ENCODE measurements at regions not wholly inside any gene's neighbourhood (a gene's known extent, or its start where the extent isn't known, plus 50 kb on each side); places are given as distances from the start of the nearest gene placed in this dataset.

GRCh38 chr1:229217716-229218115 lies 53.2 kb upstream of the RAB4A start:
- TF ChIP-seq CTCF (IDR thresholded peaks at IDR 0.05) = no peak
- H3K36me3 Mint-ChIP-seq (ENCODE audit: unreplicated experiment) = no peaks in the 10 kb centered on the region
- H3K4me3 Mint-ChIP-seq (ENCODE audit: unreplicated experiment) = no peak overlapping the region
- H3K27me3 Mint-ChIP-seq (ENCODE audit: unreplicated experiment) = peaks cover 11% of the 10 kb centered on the region
- no peaks in the 10 kb centered on the region for H3K4me1 Mint-ChIP-seq (ENCODE audit: unreplicated experiment)
- no peak for DNase-seq (ENCODE audit: extremely low spot score, unreplicated experiment)
- H3K27ac Mint-ChIP-seq (ENCODE audit: unreplicated experiment) = no peak overlapping the region
- H3K9me3 Mint-ChIP-seq (ENCODE audit: unreplicated experiment) = no peaks in the 10 kb centered on the region

GRCh38 chr1:229218612-229219025 lies 52.3 kb upstream of the RAB4A start:
- H3K27ac Mint-ChIP-seq (ENCODE audit: unreplicated experiment) = no peak overlapping the region
- no peak for TF ChIP-seq CTCF (IDR thresholded peaks at IDR 0.05)
- H3K27me3 Mint-ChIP-seq (ENCODE audit: unreplicated experiment) = peaks cover 16% of the 10 kb centered on the region
- no peak overlapping the region for H3K4me3 Mint-ChIP-seq (ENCODE audit: unreplicated experiment)
- DNase-seq (ENCODE audit: extremely low spot score, unreplicated experiment) = no peak
- no peaks in the 10 kb centered on the region for H3K9me3 Mint-ChIP-seq (ENCODE audit: unreplicated experiment)
- no peaks in the 10 kb centered on the region for H3K4me1 Mint-ChIP-seq (ENCODE audit: unreplicated experiment)
- H3K36me3 Mint-ChIP-seq (ENCODE audit: unreplicated experiment) = no peaks in the 10 kb centered on the region

- Mint-ChIP-seq H3K27ac (ENCODE audit: unreplicated experiment) (no peak overlapping the region), H3K27me3 (ENCODE audit: unreplicated experiment) (peaks cover 30% of the 10 kb centered on the region), H3K4me3 (ENCODE audit: unreplicated experiment) (no peak overlapping the region), H3K36me3 (ENCODE audit: unreplicated experiment) (no peaks in the 10 kb centered on the region), H3K4me1 (ENCODE audit: unreplicated experiment) (no peaks in the 10 kb centered on the region), H3K9me3 (ENCODE audit: unreplicated experiment) (no peaks in the 10 kb centered on the region)
- no peak for DNase-seq (ENCODE audit: extremely low spot score, unreplicated experiment)
- TF ChIP-seq CTCF (IDR thresholded peaks at IDR 0.05) = no peak
Observed at GRCh38 chr1:229220163-229220846, 50.6 kb upstream of the RAB4A start.

GRCh38 chr1:229221106-229222019 lies 49.5 kb upstream of the RAB4A start:
- H3K27ac Mint-ChIP-seq (ENCODE audit: unreplicated experiment) = no peak overlapping the region
- H3K4me3 Mint-ChIP-seq (ENCODE audit: unreplicated experiment) = no peak overlapping the region
- H3K27me3 Mint-ChIP-seq (ENCODE audit: unreplicated experiment) = peaks cover 32% of the 10 kb centered on the region
- H3K36me3 Mint-ChIP-seq (ENCODE audit: unreplicated experiment) = no peaks in the 10 kb centered on the region
- TF ChIP-seq CTCF (IDR thresholded peaks at IDR 0.05) = no peak
- H3K9me3 Mint-ChIP-seq (ENCODE audit: unreplicated experiment) = no peaks in the 10 kb centered on the region
- no peaks in the 10 kb centered on the region for H3K4me1 Mint-ChIP-seq (ENCODE audit: unreplicated experiment)
- no peak for DNase-seq (ENCODE audit: extremely low spot score, unreplicated experiment)

All from osteocyte (in vitro differentiated cells).